T-cell (primary cell): ENCODE measurements at regions not wholly inside any gene's neighbourhood (a gene's known extent, or its start where the extent isn't known, plus 50 kb on each side); places are given as distances from the start of the nearest gene placed in this dataset.

Experiments
- ATAC-seq, 4 experiments: fragments of 200-7000 bp in 3 of 4; fragments of 150-1000 bp in 1 of 4; cut with Tn5 transposase; replicated peaks in 1 of 4; 1 replicate in 3 of 4; 2 replicates in 1 of 4; pipeline ENCODE4 v1.10.0; 2021; ENCODE audit warnings: moderate library complexity in 3 of 4, mild to moderate bottlenecking in 2 of 4, moderate number of reproducible peaks in 1 of 4
- CTCF ChIA-PET, 2 donors: fragments of 300-600 bp; sonication (Branson Sonifier 250); formaldehyde crosslinking; loops; one replicate each; lab custom pipeline; 2022; ENCODE audit warnings: antibody characterized with exemption in 2 of 2; lab: Charles Lee
- POLR2A ChIA-PET, 2 donors: fragments of 300-600 bp; sonication (Branson Sonifier 250); formaldehyde crosslinking; loops; one replicate each; lab custom pipeline; 2022; ENCODE audit warnings: antibody characterized with exemption in 2 of 2; lab: Charles Lee
- DNase-seq, 35 experiments: peaks; one replicate each; pipeline versions ENCODE4 v3.0.0 to v3.0.0-alpha.2; 2013 to 2023
- H3K27ac ChIP-seq: one replicate; pipeline ENCODE4 v1.5.1; 2013; ENCODE audit warnings: low read length
- H3K27me3 ChIP-seq, 2 experiments: replicated peaks in 1 of 2; 1 replicate in 1 of 2; 2 replicates in 1 of 2; pipeline versions ENCODE4 v1.6.1 to v1.7.0; 2013; ENCODE audit warnings: low read length in 1 of 2, mixed read lengths in 1 of 2; ENCODE audit not compliant: control insufficient read depth in 2 of 2, insufficient read depth in 2 of 2; ENCODE audit errors: extremely low read depth in 1 of 2
- H3K36me3 ChIP-seq, 2 donors: 1 replicate in 1 of 2; 2 replicates in 1 of 2; pipeline versions ENCODE4 v1.6.1 to v1.7.0; 2013; ENCODE audit warnings: low read length in 1 of 2; ENCODE audit not compliant: control insufficient read depth in 2 of 2, insufficient read depth in 1 of 2; ENCODE audit errors: extremely low read depth in 1 of 2
- H3K4me1 ChIP-seq, 2 experiments: 1 replicate in 1 of 2; 2 replicates in 1 of 2; pipeline versions ENCODE4 v1.6.1 to v1.7.0; 2013; ENCODE audit warnings: low read length in 2 of 2, mixed read lengths in 1 of 2; ENCODE audit not compliant: insufficient read depth in 2 of 2, control insufficient read depth in 1 of 2; ENCODE audit errors: extremely low read depth in 1 of 2
- H3K4me3 ChIP-seq, 2 donors: 1 replicate in 1 of 2; 2 replicates in 1 of 2; pipeline versions ENCODE4 v1.5.1 to v1.7.0; 2013; ENCODE audit warnings: mild to moderate bottlenecking in 2 of 2, low read length in 1 of 2, moderate library complexity in 1 of 2; ENCODE audit not compliant: control insufficient read depth in 1 of 2; ENCODE audit errors: extremely low read depth in 1 of 2
- H3K9me3 ChIP-seq: 2 replicates; pipeline ENCODE4 v1.7.0; 2013
- H3K27ac Mint-ChIP-seq, 2 donors: one replicate each; pipeline ENCODE4 v1.8.0; 2020 to 2021; ENCODE audit warnings: mild to moderate bottlenecking in 2 of 2, mixed read lengths in 2 of 2
- H3K27me3 Mint-ChIP-seq, 2 donors: one replicate each; pipeline ENCODE4 v1.8.0; 2021 to 2022; ENCODE audit warnings: mixed read lengths in 2 of 2
- H3K36me3 Mint-ChIP-seq: one replicate; pipeline ENCODE4 v1.8.0; 2021; ENCODE audit warnings: mixed read lengths
- H3K4me1 Mint-ChIP-seq, 3 donors: one replicate each; pipeline ENCODE4 v1.8.0; 2020 to 2022; ENCODE audit warnings: mixed read lengths in 3 of 3, mild to moderate bottlenecking in 1 of 3
- H3K4me3 Mint-ChIP-seq, 3 donors: one replicate each; pipeline ENCODE4 v1.8.0; 2020 to 2022; ENCODE audit warnings: mild to moderate bottlenecking in 3 of 3, mixed read lengths in 3 of 3, moderate library complexity in 3 of 3
- H3K9me3 Mint-ChIP-seq, 3 donors: one replicate each; pipeline ENCODE4 v1.8.0; 2020 to 2022; ENCODE audit warnings: mixed read lengths in 3 of 3
- WGBS: methylation state at CpG from one replicate; pipeline ENCODE4 v1.1.5; 2013; ENCODE audit warnings: missing lambda C conversion rate; ENCODE audit not compliant: insufficient coverage; 5-methylcytosine and 5-hydroxymethylcytosine counted together

DNA sequence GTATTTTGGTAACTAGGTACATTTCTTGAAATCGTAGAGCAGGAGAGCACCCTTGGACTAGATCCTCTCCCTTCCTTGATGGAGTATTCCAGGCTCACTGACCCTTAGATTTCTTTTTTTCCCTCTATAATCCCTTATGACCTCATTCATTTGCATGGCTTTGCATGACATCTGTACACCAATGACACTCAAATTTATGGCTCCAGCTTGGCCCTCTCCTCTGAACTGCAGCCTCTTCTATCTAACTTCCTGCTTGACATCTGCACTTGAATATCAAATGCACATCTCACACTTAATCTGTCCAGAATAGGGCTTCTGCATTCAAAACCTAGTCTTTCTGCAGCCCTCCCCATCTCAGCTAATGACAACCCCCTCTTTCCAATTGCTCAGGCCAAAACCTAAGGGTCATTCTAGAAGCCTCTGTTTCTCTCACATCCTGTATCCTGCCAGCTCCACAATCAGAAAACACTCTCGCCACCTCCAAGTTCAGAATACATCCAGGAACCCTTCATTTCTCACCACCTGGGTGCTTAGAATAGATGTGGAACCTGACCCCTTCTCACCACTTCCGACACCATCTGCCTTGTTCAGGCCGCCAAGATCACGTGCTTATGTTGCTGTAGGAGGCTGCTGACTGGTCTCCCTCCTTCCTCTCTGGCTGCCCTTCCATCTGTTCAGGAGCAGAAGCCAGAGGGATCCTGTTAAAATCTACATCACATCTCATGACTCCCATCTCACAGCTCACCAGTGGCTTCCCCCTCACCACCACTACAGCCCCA lies 138.9 kb upstream of the MTNR1B start:
- ATAC-seq, result no peak
- POLR2A ChIA-PET, result interaction anchor here in 1 of 2 donors (0.6 kb wide), 1 partner anchor 1578 kb away, joined by 4 read pairs; no protein-coding TSS in a partner anchor
- H3K9me3 Mint-ChIP-seq, result no peaks in the 10 kb centered on the region
- no peaks in the 10 kb centered on the region for H3K36me3 ChIP-seq
- H3K36me3 Mint-ChIP-seq, result no peaks in the 10 kb centered on the region
- no peak overlapping the region for H3K27ac ChIP-seq
- H3K9me3 ChIP-seq, result no peaks in the 10 kb centered on the region
- H3K4me3 ChIP-seq, result no peak overlapping the region
- H3K4me1 ChIP-seq, result no peaks in the 10 kb centered on the region
- DNase-seq, result no peak
- no peaks in the 10 kb centered on the region for H3K4me1 Mint-ChIP-seq
- peaks cover 3 to 6% of the 10 kb centered on the region in 2 donors for H3K27me3 Mint-ChIP-seq
- H3K4me3 Mint-ChIP-seq, result no peak overlapping the region
- no peaks in the 10 kb centered on the region for H3K27me3 ChIP-seq
- WGBS, result 29% methylated on average over 1 of the region's 5 CpGs
- no peak overlapping the region for H3K27ac Mint-ChIP-seq
- CTCF ChIA-PET, result no interaction called here

DNA sequence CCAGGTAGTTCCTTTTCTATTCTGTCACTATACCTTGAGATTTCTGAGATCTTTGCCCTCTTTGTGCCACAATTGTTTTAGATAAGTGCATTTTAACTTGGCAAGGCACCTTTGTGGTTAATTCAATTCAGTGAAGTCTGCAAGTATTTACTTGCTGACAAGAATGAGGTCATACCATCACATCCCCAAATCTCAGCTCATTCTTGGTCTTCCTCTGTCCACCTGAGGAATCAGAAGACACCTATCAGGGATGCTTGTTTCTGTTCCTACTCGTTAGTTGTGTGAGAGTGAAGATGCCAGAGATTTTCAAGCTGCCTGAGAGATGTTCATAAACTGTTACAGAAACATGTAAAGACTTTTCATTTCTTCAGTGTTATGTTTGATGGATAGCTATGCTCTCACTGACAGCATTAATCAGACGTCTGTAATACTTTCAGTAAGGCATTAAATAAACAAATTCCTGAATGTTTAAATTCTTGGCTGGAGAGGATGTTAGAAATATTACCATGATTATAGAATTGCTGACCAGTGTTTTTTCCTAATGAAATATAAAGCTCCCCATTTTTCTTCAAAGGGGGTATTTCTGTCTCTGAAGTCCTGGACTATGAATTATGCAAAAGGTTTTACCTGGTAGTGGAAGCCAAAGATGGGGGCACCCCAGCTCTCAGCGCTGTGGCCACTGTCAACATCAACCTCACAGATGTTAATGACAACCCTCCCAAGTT lies 135.0 kb upstream of the MTNR1B start:
- Histone ChIP-seq H3K27ac (no peak overlapping the region), H3K4me3 (no peak overlapping the region), H3K9me3 (no peaks in the 10 kb centered on the region), H3K4me1 (no peaks in the 10 kb centered on the region), H3K27me3 (no peaks in the 10 kb centered on the region), H3K36me3 (no peaks in the 10 kb centered on the region)
- no peak overlapping the region for H3K4me3 Mint-ChIP-seq
- 40% methylated on average over 1 of the region's 3 CpGs for WGBS
- H3K4me1 Mint-ChIP-seq, result no peaks in the 10 kb centered on the region
- no peak overlapping the region for H3K27ac Mint-ChIP-seq
- ChIA-PET POLR2A (no interaction called here), CTCF (no interaction called here)
- no peaks in the 10 kb centered on the region for H3K36me3 Mint-ChIP-seq
- no peak for ATAC-seq
- DNase-seq, result no peak
- no peaks in the 10 kb centered on the region for H3K9me3 Mint-ChIP-seq
- H3K27me3 Mint-ChIP-seq, result peaks cover 3 to 6% of the 10 kb centered on the region in 2 donors

DNA sequence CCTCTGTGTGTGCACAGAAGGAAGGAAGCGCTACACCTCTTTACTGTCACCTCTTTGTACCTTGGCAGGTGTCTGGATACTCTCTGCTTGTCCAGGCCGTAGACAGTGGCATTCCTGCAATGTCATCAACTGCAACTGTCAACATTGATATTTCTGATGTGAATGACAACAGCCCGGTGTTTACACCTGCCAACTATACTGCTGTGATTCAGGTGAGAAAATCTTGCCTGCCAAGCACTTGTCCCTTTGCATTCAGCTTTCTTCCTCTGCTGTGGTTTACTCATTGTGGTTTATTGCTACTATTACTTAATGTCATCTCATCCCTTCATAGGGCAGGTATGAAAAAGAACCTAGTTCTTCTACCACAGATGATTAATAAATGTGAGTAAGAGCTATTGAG lies 131.9 kb upstream of the MTNR1B start:
- Histone ChIP-seq H3K4me3 (no peak overlapping the region), H3K27me3 (no peaks in the 10 kb centered on the region), H3K4me1 (no peaks in the 10 kb centered on the region), H3K36me3 (no peaks in the 10 kb centered on the region), H3K9me3 (no peaks in the 10 kb centered on the region), H3K27ac (no peak overlapping the region)
- no peaks in the 10 kb centered on the region for H3K9me3 Mint-ChIP-seq
- POLR2A ChIA-PET, result no interaction called here
- CTCF ChIA-PET, result no interaction called here
- DNase-seq (no peak), ATAC-seq (no peak)
- no peak overlapping the region for H3K27ac Mint-ChIP-seq
- no peak overlapping the region for H3K4me3 Mint-ChIP-seq
- no peaks in the 10 kb centered on the region for H3K4me1 Mint-ChIP-seq
- 60% methylated on average over 1 of the region's 3 CpGs for WGBS
- no peaks in the 10 kb centered on the region for H3K36me3 Mint-ChIP-seq
- H3K27me3 Mint-ChIP-seq, result no peaks in the 10 kb centered on the region

DNA sequence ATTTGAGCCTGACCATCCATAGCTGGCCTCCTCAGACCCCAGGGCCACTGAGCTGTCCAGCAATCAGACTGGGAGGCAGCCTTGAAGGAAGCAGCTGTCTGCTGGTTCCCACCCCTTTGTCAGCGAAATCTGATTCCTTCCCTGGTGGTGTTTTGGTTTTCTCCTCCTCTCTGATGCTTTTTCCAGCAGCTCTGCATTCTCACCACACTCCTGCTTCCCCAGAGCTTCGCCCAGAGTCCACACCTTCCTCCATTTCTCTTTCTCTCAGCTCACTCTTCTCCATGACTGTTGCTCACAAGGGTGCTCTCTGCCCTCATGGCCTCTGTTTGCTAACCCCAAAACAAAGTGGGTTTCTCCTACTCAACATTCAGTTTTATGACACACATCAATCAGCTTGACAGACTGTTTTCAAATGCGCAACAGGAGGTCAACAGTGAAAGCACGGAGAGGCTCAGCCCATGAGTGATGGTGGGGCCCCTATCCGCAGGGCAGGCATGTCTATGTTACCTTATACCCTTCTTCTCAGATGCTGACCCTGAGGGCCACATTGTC lies 130.6 kb upstream of the MTNR1B start:
- H3K27me3 Mint-ChIP-seq, result no peaks in the 10 kb centered on the region

DNA sequence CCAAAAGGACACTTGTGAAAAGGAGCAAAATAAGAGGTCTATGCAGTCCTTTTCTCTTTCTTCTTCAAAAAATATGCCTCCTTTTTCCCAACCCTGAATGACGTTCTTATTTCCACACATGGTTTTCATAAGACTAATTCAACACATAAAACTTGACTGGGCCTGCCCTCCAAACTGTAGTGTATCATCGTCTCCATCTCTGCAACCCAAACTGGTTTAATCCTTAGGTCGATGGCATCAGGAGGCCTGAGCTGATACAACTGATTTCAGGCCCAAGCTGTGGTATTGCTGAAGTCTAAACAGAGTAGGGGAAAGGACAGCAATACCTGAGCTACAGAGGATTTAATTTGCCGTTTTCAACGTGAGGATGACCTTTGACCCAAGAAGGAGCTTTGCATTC lies 130.0 kb upstream of the MTNR1B start:
- ChIA-PET CTCF (no interaction called here), POLR2A (no interaction called here)
- ATAC-seq (no peak), DNase-seq (no peak)
- Histone ChIP-seq H3K27me3 (no peaks in the 10 kb centered on the region), H3K36me3 (no peaks in the 10 kb centered on the region), H3K4me1 (no peaks in the 10 kb centered on the region), H3K4me3 (no peak overlapping the region), H3K27ac (no peak overlapping the region), H3K9me3 (no peaks in the 10 kb centered on the region)
- H3K4me1 Mint-ChIP-seq, result no peaks in the 10 kb centered on the region
- H3K9me3 Mint-ChIP-seq, result no peaks in the 10 kb centered on the region
- H3K27ac Mint-ChIP-seq, result no peak overlapping the region
- H3K4me3 Mint-ChIP-seq, result no peak overlapping the region
- no peaks in the 10 kb centered on the region for H3K36me3 Mint-ChIP-seq
- 94% methylated on average over 3 of the region's 5 CpGs for WGBS
- no peaks in the 10 kb centered on the region for H3K27me3 Mint-ChIP-seq

More for the DNA sequence above, 130.6 kb upstream of the MTNR1B start:
- ATAC-seq (no peak), DNase-seq (no peak)
- CTCF ChIA-PET, result no interaction called here
- Histone ChIP-seq H3K4me3 (no peak overlapping the region), H3K9me3 (no peaks in the 10 kb centered on the region), H3K27me3 (no peaks in the 10 kb centered on the region), H3K27ac (no peak overlapping the region), H3K36me3 (no peaks in the 10 kb centered on the region), H3K4me1 (no peaks in the 10 kb centered on the region)
- Mint-ChIP-seq H3K36me3 (no peaks in the 10 kb centered on the region), H3K9me3 (no peaks in the 10 kb centered on the region), H3K27ac (no peak overlapping the region), H3K4me1 (no peaks in the 10 kb centered on the region), H3K4me3 (no peak overlapping the region)
- 80% methylated on average over 3 of the region's 5 CpGs for WGBS
- POLR2A ChIA-PET, result no interaction called here

DNA sequence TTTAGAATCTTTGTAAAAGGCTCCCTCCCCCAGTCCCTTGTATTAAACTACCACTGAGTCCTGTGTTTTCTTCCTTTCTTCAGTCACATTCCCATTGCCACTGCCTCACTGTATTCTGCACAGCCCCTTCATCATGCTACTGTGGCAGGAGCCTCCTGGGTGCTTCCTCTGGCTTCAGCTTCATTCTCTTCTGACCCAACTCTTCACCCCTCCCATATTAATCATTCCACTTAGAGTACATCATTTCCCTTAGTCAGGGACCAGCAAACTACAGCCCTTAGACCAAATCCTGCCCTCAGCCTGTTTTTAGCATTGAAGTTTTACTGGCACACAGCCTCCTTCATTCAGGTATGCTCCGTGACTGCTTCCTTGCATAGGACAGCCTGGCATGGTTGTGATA lies 127.7 kb upstream of the MTNR1B start:
- Histone ChIP-seq H3K9me3 (no peaks in the 10 kb centered on the region), H3K27ac (no peak overlapping the region), H3K4me3 (no peak overlapping the region), H3K36me3 (no peaks in the 10 kb centered on the region), H3K4me1 (no peaks in the 10 kb centered on the region), H3K27me3 (no peaks in the 10 kb centered on the region)
- POLR2A ChIA-PET, result no interaction called here
- Mint-ChIP-seq H3K36me3 (no peaks in the 10 kb centered on the region), H3K27me3 (no peaks in the 10 kb centered on the region), H3K4me1 (no peaks in the 10 kb centered on the region), H3K9me3 (no peaks in the 10 kb centered on the region), H3K27ac (no peak overlapping the region), H3K4me3 (no peak overlapping the region)
- DNase-seq (no peak), ATAC-seq (no peak)
- CTCF ChIA-PET, result no interaction called here
- no CpG with 5 or more reads among the region's 1 CpG for WGBS
